Naive thymus-derived CD4-positive, alpha-beta T cell (primary cell): ENCODE measurements at regions not wholly inside any gene's neighbourhood (a gene's known extent, or its start where the extent isn't known, plus 50 kb on each side); places are given as distances from the start of the nearest gene placed in this dataset.

Source experiments
- ATAC-seq: fragments of 150-1000 bp; cut with Tn5 transposase; 2 replicates; pipeline ENCODE4 v1.10.0; 2021; ENCODE audit warnings: mild to moderate bottlenecking, moderate library complexity
- CTCF ChIA-PET: fragments of 350-600 bp; sonication (Branson Sonifier 250); formaldehyde crosslinking; loops from one replicate; lab custom pipeline; 2021; ENCODE audit warnings: antibody characterized with exemption; lab: Charles Lee
- POLR2A ChIA-PET: fragments of 350-600 bp; sonication (Branson Sonifier 250); formaldehyde crosslinking; loops from one replicate; lab custom pipeline; 2021; ENCODE audit warnings: antibody characterized with exemption, inconsistent platforms; lab: Charles Lee
- DNase-seq, 9 donors: peaks; one replicate each; pipeline versions ENCODE4 v3.0.0 to v3.0.0-alpha.2; 2020 to 2022; ENCODE audit warnings: mixed read lengths in 1 of 9
- H3K27ac ChIP-seq: one replicate; pipeline ENCODE4 v1.7.0; 2013; ENCODE audit warnings: mild to moderate bottlenecking, low read depth, low read length, moderate library complexity
- H3K27me3 ChIP-seq, 2 donors: one replicate each; pipeline ENCODE4 v1.7.0; 2013; ENCODE audit warnings: low read length in 2 of 2, mild to moderate bottlenecking in 2 of 2, moderate library complexity in 2 of 2; ENCODE audit not compliant: control insufficient read depth in 2 of 2, insufficient read depth in 2 of 2
- H3K36me3 ChIP-seq, 3 experiments: 1 replicate in 2 of 3; 2 replicates in 1 of 3; pipeline ENCODE4 v1.7.0; 2013; ENCODE audit warnings: low read length in 3 of 3, mild to moderate bottlenecking in 3 of 3, moderate library complexity in 1 of 3; ENCODE audit not compliant: insufficient read depth in 3 of 3, control insufficient read depth in 2 of 3
- H3K4me1 ChIP-seq, 2 donors: one replicate each; pipeline ENCODE4 v1.7.0; 2013; ENCODE audit warnings: low read length in 2 of 2, mild to moderate bottlenecking in 2 of 2, moderate library complexity in 1 of 2; ENCODE audit not compliant: control insufficient read depth in 2 of 2, insufficient read depth in 2 of 2
- H3K4me3 ChIP-seq: 2 replicates; pipeline ENCODE4 v1.7.0; 2013; ENCODE audit warnings: mild to moderate bottlenecking, low read length
- H3K9me3 ChIP-seq, 3 experiments: 1 replicate in 2 of 3; 2 replicates in 1 of 3; pipeline ENCODE4 v1.7.0; 2013; ENCODE audit warnings: low read length in 3 of 3; ENCODE audit not compliant: control insufficient read depth in 2 of 3
- H3K27ac Mint-ChIP-seq, 9 donors: one replicate each; pipeline ENCODE4 v1.8.0; 2020 to 2022; ENCODE audit warnings: mixed read lengths in 9 of 9, mild to moderate bottlenecking in 8 of 9, moderate library complexity in 5 of 9, inconsistent platforms in 2 of 9
- H3K27me3 Mint-ChIP-seq, 5 donors: one replicate each; pipeline ENCODE4 v1.8.0; 2021 to 2022; ENCODE audit warnings: mixed read lengths in 5 of 5, mild to moderate bottlenecking in 1 of 5
- H3K36me3 Mint-ChIP-seq, 5 donors: one replicate each; pipeline ENCODE4 v1.8.0; 2020 to 2022; ENCODE audit warnings: mixed read lengths in 5 of 5, mild to moderate bottlenecking in 3 of 5, inconsistent platforms in 1 of 5
- H3K4me1 Mint-ChIP-seq, 7 donors: one replicate each; pipeline ENCODE4 v1.8.0; 2020 to 2022; ENCODE audit warnings: mixed read lengths in 7 of 7, mild to moderate bottlenecking in 3 of 7, inconsistent platforms in 1 of 7
- H3K4me3 Mint-ChIP-seq, 10 donors: one replicate each; pipeline ENCODE4 v1.8.0; 2020 to 2022; ENCODE audit warnings: mild to moderate bottlenecking in 10 of 10, mixed read lengths in 10 of 10, moderate library complexity in 6 of 10, inconsistent platforms in 2 of 10
- H3K9me3 Mint-ChIP-seq, 11 donors: one replicate each; pipeline ENCODE4 v1.8.0; 2020 to 2022; ENCODE audit warnings: mixed read lengths in 11 of 11, mild to moderate bottlenecking in 4 of 11, inconsistent platforms in 1 of 11, moderate library complexity in 1 of 11
- intact Hi-C, 2 donors: fragments of 100-400 bp; cut with micrococcal nuclease; formaldehyde crosslinking; loops; one replicate each; pipeline ENCODE4 v1.15.1; 2023

DNA sequence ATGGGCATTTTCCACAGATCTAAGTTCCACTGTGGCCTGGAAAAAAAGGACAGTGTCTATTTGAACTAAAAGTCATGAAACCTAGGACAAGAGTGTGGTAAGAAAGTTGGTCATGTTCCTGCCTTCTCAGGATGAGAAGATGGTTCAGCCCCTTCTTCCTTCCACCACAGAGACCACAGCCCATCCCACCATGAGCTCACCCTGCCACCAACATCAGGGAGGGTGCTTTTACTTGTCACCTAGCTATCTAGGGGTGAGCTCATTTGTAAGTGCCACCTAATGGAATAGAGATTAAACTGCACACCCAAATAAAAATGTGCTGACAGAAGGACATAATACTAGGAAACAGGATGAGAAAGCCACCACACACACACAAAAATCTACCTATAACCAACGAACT lies 235.9 kb downstream of the SPIN4 start:
- no peaks in the 10 kb centered on the region for H3K36me3 Mint-ChIP-seq
- Histone ChIP-seq H3K9me3 (no peaks in the 10 kb centered on the region), H3K4me1 (no peaks in the 10 kb centered on the region), H3K27me3 (no peaks in the 10 kb centered on the region), H3K4me3 (no peak overlapping the region), H3K36me3 (no peaks in the 10 kb centered on the region), H3K27ac (no peak overlapping the region)
- no peak for ATAC-seq
- no peaks in the 10 kb centered on the region for H3K4me1 Mint-ChIP-seq
- no peaks in the 10 kb centered on the region for H3K27me3 Mint-ChIP-seq
- ChIA-PET CTCF (no interaction called here), POLR2A (no interaction called here)
- peaks cover 0 to 4% (median 0%) of the 10 kb centered on the region in 11 donors for H3K9me3 Mint-ChIP-seq
- no peak for DNase-seq
- no peak overlapping the region for H3K27ac Mint-ChIP-seq
- intact Hi-C loops: no loop called here
- H3K4me3 Mint-ChIP-seq: no peak overlapping the region

DNA sequence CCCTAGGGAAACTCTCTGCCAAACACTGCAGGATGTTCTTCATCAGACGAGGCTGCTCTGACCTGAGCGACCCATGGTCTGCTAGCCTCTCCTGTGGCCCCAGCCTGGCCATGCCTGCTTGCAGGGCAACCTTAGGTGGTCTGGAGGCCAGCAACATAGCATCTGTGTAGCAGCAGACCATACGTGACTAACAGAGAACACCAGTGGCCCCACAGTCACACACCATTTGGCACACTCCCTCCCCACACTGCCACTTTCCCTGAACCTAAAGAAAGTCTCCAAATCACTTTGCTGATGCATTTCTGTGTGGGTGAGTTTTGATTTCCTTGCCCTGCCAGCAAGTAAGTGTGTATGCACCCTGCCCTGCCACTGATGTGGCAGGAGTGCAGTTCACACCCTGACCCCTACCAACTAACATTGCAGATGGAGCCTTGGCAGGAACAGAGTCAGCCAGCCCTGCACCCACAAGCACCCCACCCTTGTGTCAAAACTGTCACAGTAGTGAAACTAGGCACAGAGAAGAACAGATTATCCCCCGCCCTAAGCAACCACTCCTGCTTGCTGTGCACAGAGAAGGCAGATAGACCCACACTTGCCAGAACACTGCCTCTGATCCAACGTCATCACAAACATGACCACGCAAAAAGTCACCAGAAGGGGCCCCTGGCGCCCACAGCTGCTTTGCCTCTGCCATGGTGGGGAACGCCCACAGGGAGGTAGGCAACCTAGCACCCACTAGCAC lies 249.1 kb downstream of the SPIN4 start:
- ChIA-PET POLR2A (no interaction called here), CTCF (no interaction called here)

DNA sequence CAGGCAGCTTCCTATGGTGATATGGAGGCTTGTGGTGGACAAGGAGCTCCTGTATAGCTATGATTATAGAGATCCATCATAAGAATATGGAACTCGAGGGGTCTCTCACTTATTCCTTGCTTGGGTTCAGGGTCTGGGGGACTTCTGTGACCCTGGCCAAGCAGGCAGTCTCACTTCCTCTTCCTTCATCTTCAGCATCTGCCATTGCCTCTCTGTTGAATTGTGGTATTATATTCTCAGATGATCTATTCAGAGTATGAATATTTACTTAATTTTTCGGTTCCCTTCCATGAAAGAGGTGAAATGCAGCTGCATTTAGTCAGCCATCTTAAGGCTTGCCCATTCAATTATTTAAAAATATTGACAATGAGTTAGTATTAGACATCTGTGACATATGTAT lies 292.9 kb downstream of the SPIN4 start:
- H3K36me3 ChIP-seq: no peaks in the 10 kb centered on the region
- Mint-ChIP-seq H3K27me3 (no peaks in the 10 kb centered on the region), H3K27ac (no peak overlapping the region), H3K9me3 (peaks cover 0 to 19% (median 2%) of the 10 kb centered on the region in 11 donors), H3K4me1 (no peaks in the 10 kb centered on the region), H3K36me3 (no peaks in the 10 kb centered on the region), H3K4me3 (no peak overlapping the region)
- no peaks in the 10 kb centered on the region for H3K9me3 ChIP-seq
- no peak for DNase-seq
- H3K27ac ChIP-seq: no peak overlapping the region
- ChIA-PET CTCF (no interaction called here), POLR2A (no interaction called here)
- no peak overlapping the region for H3K4me3 ChIP-seq
- H3K4me1 ChIP-seq: no peaks in the 10 kb centered on the region
- intact Hi-C loops: no loop called here
- no peaks in the 10 kb centered on the region for H3K27me3 ChIP-seq
- ATAC-seq: no peak

More for the DNA sequence above, 249.1 kb downstream of the SPIN4 start:
- ATAC-seq: no peak
- Histone ChIP-seq H3K36me3 (no peaks in the 10 kb centered on the region), H3K27ac (no peak overlapping the region), H3K27me3 (no peaks in the 10 kb centered on the region), H3K4me3 (no peak overlapping the region), H3K9me3 (no peaks in the 10 kb centered on the region), H3K4me1 (no peaks in the 10 kb centered on the region)
- Mint-ChIP-seq H3K4me3 (no peak overlapping the region), H3K9me3 (peaks cover 0 to 15% (median 3%) of the 10 kb centered on the region in 11 donors), H3K27me3 (peaks cover 0 to 3% (median 0%) of the 10 kb centered on the region in 5 donors), H3K4me1 (no peaks in the 10 kb centered on the region), H3K36me3 (peaks cover 0 to 5% (median 0%) of the 10 kb centered on the region in 5 donors), H3K27ac (no peak overlapping the region)
- intact Hi-C loops: no loop called here
- no peak for DNase-seq

DNA sequence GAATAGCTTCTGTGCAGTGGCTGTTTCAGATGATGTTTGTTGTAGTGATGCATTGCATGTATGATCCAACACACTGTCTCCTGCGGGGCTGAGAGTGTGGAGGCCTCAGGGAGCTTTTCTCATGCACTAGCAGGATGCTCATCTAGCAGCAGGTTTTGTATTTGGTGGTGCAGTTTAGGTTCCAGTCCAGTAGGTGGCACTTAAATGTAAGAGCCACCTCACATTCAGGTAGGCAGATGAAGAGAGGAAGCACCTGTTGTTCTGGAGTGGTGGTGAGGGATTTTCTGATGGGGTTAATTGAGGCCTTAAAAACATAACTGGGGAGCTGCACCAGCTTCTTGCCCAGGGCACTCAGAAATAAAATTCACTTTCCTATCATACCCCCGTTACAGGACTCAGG lies 300.9 kb downstream of the SPIN4 start:
- no peaks in the 10 kb centered on the region for H3K27me3 Mint-ChIP-seq
- Histone ChIP-seq H3K36me3 (no peaks in the 10 kb centered on the region), H3K9me3 (no peaks in the 10 kb centered on the region), H3K4me3 (no peak overlapping the region), H3K27me3 (no peaks in the 10 kb centered on the region), H3K4me1 (no peaks in the 10 kb centered on the region), H3K27ac (no peak overlapping the region)
- H3K36me3 Mint-ChIP-seq: no peaks in the 10 kb centered on the region
- ChIA-PET CTCF (no interaction called here), POLR2A (no interaction called here)
- H3K9me3 Mint-ChIP-seq: peaks cover 0 to 3% (median 0%) of the 10 kb centered on the region in 11 donors
- intact Hi-C loops: no loop called here
- no peak for ATAC-seq
- DNase-seq: no peak
- no peak overlapping the region for H3K4me3 Mint-ChIP-seq
- no peaks in the 10 kb centered on the region for H3K4me1 Mint-ChIP-seq
- H3K27ac Mint-ChIP-seq: no peak overlapping the region

DNA sequence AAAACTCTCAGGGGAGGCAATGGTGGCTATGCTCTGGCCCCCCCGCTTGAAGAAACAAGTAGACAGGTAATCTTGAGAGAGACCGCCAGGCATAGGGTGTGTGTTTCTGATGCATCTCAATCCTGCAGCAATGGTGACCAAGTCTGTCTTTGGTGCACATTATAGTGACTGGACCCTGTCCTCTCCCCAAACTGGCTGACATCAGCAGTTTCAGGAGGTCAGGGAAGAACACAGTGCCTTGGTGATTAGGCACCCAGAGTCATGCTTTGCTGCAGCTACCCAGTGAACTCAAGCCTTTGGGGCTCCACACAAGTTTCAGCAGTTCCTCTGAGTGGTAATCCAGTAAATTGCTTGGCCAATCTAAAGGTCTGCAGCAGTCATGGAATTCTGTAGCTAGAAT lies 318.3 kb downstream of the SPIN4 start:
- POLR2A ChIA-PET: no interaction called here
- CTCF ChIA-PET: no interaction called here
- no peak overlapping the region for H3K27ac Mint-ChIP-seq

DNA sequence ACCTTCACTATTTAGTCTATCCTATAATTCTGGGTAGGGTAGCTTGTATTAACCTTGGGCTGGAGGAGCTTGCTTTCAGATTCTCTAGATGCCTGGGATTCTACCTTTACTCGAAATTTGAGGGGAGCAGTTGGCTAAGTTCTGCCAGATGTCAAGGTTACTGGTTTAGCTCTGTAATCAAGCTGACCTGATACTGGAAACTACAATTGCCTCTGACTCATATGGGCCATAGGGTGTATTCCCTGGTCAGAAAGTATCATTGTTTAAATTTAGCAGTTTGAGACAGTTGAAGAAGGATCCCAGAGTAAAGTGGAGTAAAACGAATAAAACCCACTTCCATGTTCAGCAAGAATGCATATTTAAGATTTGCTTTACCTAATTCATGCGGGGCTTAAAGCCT lies 337.6 kb downstream of the SPIN4 start:
- Histone ChIP-seq H3K27me3 (no peaks in the 10 kb centered on the region), H3K9me3 (no peaks in the 10 kb centered on the region), H3K4me3 (no peak overlapping the region), H3K36me3 (no peaks in the 10 kb centered on the region), H3K27ac (no peak overlapping the region), H3K4me1 (no peaks in the 10 kb centered on the region)
- no peaks in the 10 kb centered on the region for H3K27me3 Mint-ChIP-seq
- peaks cover 0 to 14% (median 5%) of the 10 kb centered on the region in 11 donors for H3K9me3 Mint-ChIP-seq
- intact Hi-C loops: no loop called here
- no peak overlapping the region for H3K27ac Mint-ChIP-seq
- DNase-seq (no peak), ATAC-seq (no peak)
- H3K4me1 Mint-ChIP-seq: no peaks in the 10 kb centered on the region
- H3K4me3 Mint-ChIP-seq: no peak overlapping the region
- no peaks in the 10 kb centered on the region for H3K36me3 Mint-ChIP-seq
- ChIA-PET CTCF (no interaction called here), POLR2A (no interaction called here)

More for the DNA sequence above, 318.3 kb downstream of the SPIN4 start:
- H3K4me3 Mint-ChIP-seq: no peak overlapping the region
- DNase-seq (no peak), ATAC-seq (no peak)
- H3K9me3 Mint-ChIP-seq: peaks cover 0 to 28% (median 2%) of the 10 kb centered on the region in 11 donors
- Histone ChIP-seq H3K27ac (no peak overlapping the region), H3K9me3 (no peaks in the 10 kb centered on the region), H3K36me3 (no peaks in the 10 kb centered on the region), H3K27me3 (no peaks in the 10 kb centered on the region), H3K4me1 (no peaks in the 10 kb centered on the region), H3K4me3 (no peak overlapping the region)
- no peaks in the 10 kb centered on the region for H3K4me1 Mint-ChIP-seq
- H3K27me3 Mint-ChIP-seq: no peaks in the 10 kb centered on the region
- intact Hi-C loops: no loop called here
- H3K36me3 Mint-ChIP-seq: no peaks in the 10 kb centered on the region

DNA sequence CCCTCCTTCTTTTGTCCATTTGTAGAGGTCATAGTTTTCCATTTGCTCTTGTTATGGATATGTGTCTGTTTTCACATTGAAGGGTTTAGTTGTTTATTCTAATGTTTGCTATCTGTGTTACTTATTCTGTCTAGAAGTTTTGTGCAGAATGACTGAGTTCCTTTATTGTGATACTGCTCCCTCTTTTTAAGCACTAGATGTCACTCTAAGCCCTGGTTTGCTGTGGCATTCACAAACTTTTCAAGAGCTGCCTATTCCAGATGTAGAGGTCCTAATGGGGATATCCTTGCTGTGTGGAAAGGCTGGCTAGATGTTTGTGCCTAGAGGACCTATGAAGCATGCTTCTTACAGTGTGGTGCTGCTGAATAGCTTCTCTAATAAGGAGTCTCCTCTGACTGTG lies 338.6 kb downstream of the SPIN4 start:
- ChIA-PET CTCF (no interaction called here), POLR2A (no interaction called here)
- Histone ChIP-seq H3K4me1 (no peaks in the 10 kb centered on the region), H3K27ac (no peak overlapping the region), H3K27me3 (no peaks in the 10 kb centered on the region), H3K9me3 (no peaks in the 10 kb centered on the region), H3K36me3 (no peaks in the 10 kb centered on the region), H3K4me3 (no peak overlapping the region)
- no peak overlapping the region for H3K4me3 Mint-ChIP-seq
- intact Hi-C loops: no loop called here
- no peak for DNase-seq
- H3K27ac Mint-ChIP-seq: no peak overlapping the region
- ATAC-seq: no peak
- H3K4me1 Mint-ChIP-seq: no peaks in the 10 kb centered on the region
- no peaks in the 10 kb centered on the region for H3K27me3 Mint-ChIP-seq
- H3K9me3 Mint-ChIP-seq: peaks cover 0 to 14% (median 5%) of the 10 kb centered on the region in 11 donors
- H3K36me3 Mint-ChIP-seq: no peaks in the 10 kb centered on the region
